Stimulated activated CD8-positive, alpha-beta memory T cell treated with anti-CD3 and anti-CD28 coated beads, Interleukin-15, amount 100 ng/mL, for 4 hours (primary cell): ENCODE measurements at regions not wholly inside any gene's neighbourhood (a gene's known extent, or its start where the extent isn't known, plus 50 kb on each side); places are given as distances from the start of the nearest gene placed in this dataset.

Experiments
- DNase-seq, 2 donors: peaks; one replicate each; pipeline ENCODE4 v3.0.0-alpha.2; 2020; ENCODE audit warnings: low read depth in 2 of 2

GRCh38 chr6:33950891-33951889, 147.4 kb upstream of the MLN start:
- DNase-seq = no peak

GRCh38 chr6:33950472-33950881, 146.7 kb upstream of the MLN start:
- DNase-seq = no peak

- no peak for DNase-seq
These were observed 146.2 kb upstream of the MLN start for GRCh38 chr6:33949877-33950435.

GRCh38 chr6:33949111-33949510, 145.3 kb upstream of the MLN start:
- DNase-seq = no peak

GRCh38 chr6:33947916-33948594, 144.3 kb upstream of the MLN start:
- no peak for DNase-seq

GRCh38 chr6:33947047-33947446, 143.2 kb upstream of the MLN start:
- DNase-seq = no peak

GRCh38 chr6:33945931-33946330, 142.1 kb upstream of the MLN start:
- no peak for DNase-seq

GRCh38 chr6:33944686-33945411, 141.0 kb upstream of the MLN start:
- no peak for DNase-seq

- DNase-seq = no peak
These were observed 133.1 kb upstream of the MLN start for GRCh38 chr6:33936886-33937285.

GRCh38 chr6:33935439-33936080, 131.8 kb upstream of the MLN start:
- no peak for DNase-seq

GRCh38 chr6:33934731-33935270, 131.0 kb upstream of the MLN start:
- DNase-seq = no peak

- no peak for DNase-seq
These were observed 129.3 kb upstream of the MLN start for GRCh38 chr6:33933101-33933500.

GRCh38 chr6:33931799-33932198, 128.0 kb upstream of the MLN start:
- no peak for DNase-seq

GRCh38 chr6:33929575-33930288, 125.9 kb upstream of the MLN start:
- no peak for DNase-seq

- no peak for DNase-seq
These were observed 123.8 kb upstream of the MLN start for GRCh38 chr6:33927616-33928015.

GRCh38 chr6:33927112-33927511, 123.3 kb upstream of the MLN start:
- DNase-seq = no peak

- DNase-seq = no peak
These were observed 122.6 kb upstream of the MLN start for GRCh38 chr6:33926451-33926850.

- no peak for DNase-seq
These were observed 122.1 kb upstream of the MLN start for GRCh38 chr6:33925936-33926335.

GRCh38 chr6:33925210-33925609, 121.4 kb upstream of the MLN start:
- no peak for DNase-seq

GRCh38 chr6:33924681-33925080, 120.9 kb upstream of the MLN start:
- DNase-seq = no peak
